ENCODE measurements at regions not wholly inside any gene's neighbourhood (a gene's known extent, or its start where the extent isn't known, plus 50 kb on each side); places are given as distances from the start of the nearest gene placed in this dataset.

DNA sequence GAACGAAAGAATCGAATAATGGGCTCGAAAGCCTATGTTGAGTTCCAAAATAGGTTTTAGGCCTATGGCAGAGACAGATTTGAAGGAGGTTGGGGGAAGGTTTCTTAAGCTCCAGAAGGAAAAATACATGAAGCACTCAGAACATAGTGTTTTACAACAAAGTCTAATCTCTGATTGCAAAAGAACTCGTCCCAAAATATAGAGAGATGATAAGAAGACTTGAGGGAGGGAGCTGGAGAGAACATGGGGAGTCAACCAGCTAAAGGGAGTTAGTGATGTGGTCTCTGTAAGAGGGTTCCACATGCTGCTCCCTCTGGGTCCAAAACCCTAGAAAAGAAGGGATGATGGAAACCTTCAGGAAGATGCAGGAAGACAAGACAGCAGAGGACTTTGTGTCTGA lies 54.8 kb upstream of the DAAM1 start:
- TF ChIP-seq, protein P1, sequence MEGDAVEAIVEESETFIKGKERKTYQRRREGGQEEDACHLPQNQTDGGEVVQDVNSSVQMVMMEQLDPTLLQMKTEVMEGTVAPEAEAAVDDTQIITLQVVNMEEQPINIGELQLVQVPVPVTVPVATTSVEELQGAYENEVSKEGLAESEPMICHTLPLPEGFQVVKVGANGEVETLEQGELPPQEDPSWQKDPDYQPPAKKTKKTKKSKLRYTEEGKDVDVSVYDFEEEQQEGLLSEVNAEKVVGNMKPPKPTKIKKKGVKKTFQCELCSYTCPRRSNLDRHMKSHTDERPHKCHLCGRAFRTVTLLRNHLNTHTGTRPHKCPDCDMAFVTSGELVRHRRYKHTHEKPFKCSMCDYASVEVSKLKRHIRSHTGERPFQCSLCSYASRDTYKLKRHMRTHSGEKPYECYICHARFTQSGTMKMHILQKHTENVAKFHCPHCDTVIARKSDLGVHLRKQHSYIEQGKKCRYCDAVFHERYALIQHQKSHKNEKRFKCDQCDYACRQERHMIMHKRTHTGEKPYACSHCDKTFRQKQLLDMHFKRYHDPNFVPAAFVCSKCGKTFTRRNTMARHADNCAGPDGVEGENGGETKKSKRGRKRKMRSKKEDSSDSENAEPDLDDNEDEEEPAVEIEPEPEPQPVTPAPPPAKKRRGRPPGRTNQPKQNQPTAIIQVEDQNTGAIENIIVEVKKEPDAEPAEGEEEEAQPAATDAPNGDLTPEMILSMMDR (IDR thresholded peaks at IDR 0.05; ENCODE audit: low read depth, low read length, poor library complexity, severe bottlenecking) = no peak
- no peak for TF ChIP-seq EZH2phosphoT487 (IDR thresholded peaks at IDR 0.05; ENCODE audit: borderline replicate concordance, low read length)

All from DOHH2 (cell line).